Mesenchymal stem cell (in vitro differentiated cells and primary cell): ENCODE measurements at regions not wholly inside any gene's neighbourhood (a gene's known extent, or its start where the extent isn't known, plus 50 kb on each side); places are given as distances from the start of the nearest gene placed in this dataset.

Experiments
- DNase-seq: peaks from one replicate; pipeline ENCODE4 v3.0.0-alpha.2; 2013
- H2AFZ ChIP-seq: one replicate; pipeline ENCODE4 v1.6.1; 2013; ENCODE audit warnings: low read depth, mild to moderate bottlenecking, control low read depth, inconsistent platforms, low read length, moderate library complexity
- H2AK5ac ChIP-seq: 2 replicates; pipeline ENCODE4 v1.6.1; 2013; ENCODE audit warnings: low read length, moderate library complexity, mild to moderate bottlenecking, inconsistent platforms; ENCODE audit not compliant: severe bottlenecking
- H2BK120ac ChIP-seq: one replicate; pipeline ENCODE4 v1.6.1; 2013; ENCODE audit warnings: low read depth, mild to moderate bottlenecking, inconsistent platforms, low read length, moderate library complexity
- H2BK12ac ChIP-seq, 2 experiments: one replicate each; pipeline ENCODE4 v1.6.1; 2013; ENCODE audit warnings: inconsistent platforms in 2 of 2, low read length in 2 of 2, mild to moderate bottlenecking in 2 of 2, moderate library complexity in 2 of 2, control low read depth in 1 of 2
- H2BK15ac ChIP-seq: one replicate; pipeline ENCODE4 v1.6.1; 2013; ENCODE audit warnings: mild to moderate bottlenecking, low read depth, inconsistent platforms; ENCODE audit not compliant: poor library complexity, severe bottlenecking
- H2BK5ac ChIP-seq: 2 replicates; pipeline ENCODE4 v1.6.1; 2013; ENCODE audit warnings: low read depth, mild to moderate bottlenecking, low read length, control low read depth, inconsistent platforms; ENCODE audit not compliant: poor library complexity, severe bottlenecking
- H3K14ac ChIP-seq, 2 experiments: one replicate each; pipeline ENCODE4 v1.6.1; 2013; ENCODE audit warnings: inconsistent platforms in 2 of 2, low read length in 2 of 2, control low read depth in 1 of 2, mild to moderate bottlenecking in 1 of 2, moderate library complexity in 1 of 2
- H3K18ac ChIP-seq, 2 experiments: one replicate each; pipeline ENCODE4 v1.6.1; 2013; ENCODE audit warnings: inconsistent platforms in 2 of 2, low read length in 2 of 2, control low read depth in 1 of 2, low read depth in 1 of 2, mild to moderate bottlenecking in 1 of 2
- H3K23ac ChIP-seq, 2 experiments: one replicate each; pipeline ENCODE4 v1.6.1; 2013; ENCODE audit warnings: inconsistent platforms in 2 of 2, low read length in 2 of 2, mild to moderate bottlenecking in 2 of 2, moderate library complexity in 2 of 2, control low read depth in 1 of 2
- H3K27ac ChIP-seq: 2 replicates; pipeline ENCODE4 v1.5.1; 2013; ENCODE audit warnings: mild to moderate bottlenecking, moderate library complexity, low read length, control low read depth, inconsistent platforms; ENCODE audit not compliant: poor library complexity, severe bottlenecking
- H3K27me3 ChIP-seq, 2 experiments: 2 replicates each; pipeline versions ENCODE4 v1.6.1 to v1.7.0; 2013; ENCODE audit warnings: low read length in 2 of 2, mild to moderate bottlenecking in 2 of 2, moderate library complexity in 2 of 2, control low read depth in 1 of 2, inconsistent platforms in 1 of 2; ENCODE audit not compliant: control insufficient read depth in 1 of 2, insufficient read depth in 1 of 2
- H3K36me3 ChIP-seq, 2 experiments: 2 replicates each; pipeline versions ENCODE4 v1.6.1 to v1.7.0; 2013; ENCODE audit warnings: low read length in 2 of 2, control low read depth in 1 of 2, inconsistent platforms in 1 of 2, low read depth in 1 of 2, mild to moderate bottlenecking in 1 of 2; ENCODE audit not compliant: insufficient read depth in 2 of 2, control insufficient read depth in 1 of 2
- H3K4ac ChIP-seq, 2 experiments: one replicate each; pipeline ENCODE4 v1.6.1; 2013; ENCODE audit warnings: inconsistent platforms in 2 of 2, low read length in 2 of 2, mild to moderate bottlenecking in 2 of 2, moderate library complexity in 2 of 2, control low read depth in 1 of 2, low read depth in 1 of 2
- H3K4me1 ChIP-seq: 2 replicates; pipeline ENCODE4 v1.6.1; 2013; ENCODE audit warnings: low read depth, low read length, control low read depth; ENCODE audit not compliant: control insufficient read depth, insufficient read depth
- H3K4me2 ChIP-seq: 2 replicates; pipeline ENCODE4 v1.6.1; 2013; ENCODE audit warnings: low read length, mild to moderate bottlenecking, inconsistent platforms; ENCODE audit not compliant: poor library complexity, severe bottlenecking
- H3K4me3 ChIP-seq, 2 experiments: 2 replicates each; pipeline versions ENCODE4 v1.5.1 to v1.7.0; 2013; ENCODE audit warnings: low read length in 2 of 2, mild to moderate bottlenecking in 2 of 2, control low read depth in 1 of 2, low read depth in 1 of 2; ENCODE audit not compliant: insufficient read depth in 1 of 2
- H3K79me1 ChIP-seq: replicated peaks from 2 replicates; pipeline ENCODE4 v1.6.1; 2013; ENCODE audit warnings: mild to moderate bottlenecking, control low read depth, low read length, inconsistent platforms; ENCODE audit not compliant: poor library complexity, severe bottlenecking
- H3K9ac ChIP-seq: 2 replicates; pipeline ENCODE4 v1.7.0; 2013; ENCODE audit warnings: mild to moderate bottlenecking, low read length, moderate library complexity
- H3K9me3 ChIP-seq: 2 replicates; pipeline ENCODE4 v1.7.0; 2013; ENCODE audit warnings: mild to moderate bottlenecking, low read length; ENCODE audit not compliant: control insufficient read depth
- H4K8ac ChIP-seq: one replicate; pipeline ENCODE4 v1.6.1; 2013; ENCODE audit warnings: inconsistent platforms, mild to moderate bottlenecking, low read length, moderate library complexity
- H4K91ac ChIP-seq: one replicate; pipeline ENCODE4 v1.6.1; 2013; ENCODE audit warnings: mild to moderate bottlenecking, low read length, inconsistent platforms
- WGBS: methylation state at CpG from one replicate; pipeline ENCODE4 v1.1.7; 2013; ENCODE audit warnings: mixed read lengths; 5-methylcytosine and 5-hydroxymethylcytosine counted together

DNA sequence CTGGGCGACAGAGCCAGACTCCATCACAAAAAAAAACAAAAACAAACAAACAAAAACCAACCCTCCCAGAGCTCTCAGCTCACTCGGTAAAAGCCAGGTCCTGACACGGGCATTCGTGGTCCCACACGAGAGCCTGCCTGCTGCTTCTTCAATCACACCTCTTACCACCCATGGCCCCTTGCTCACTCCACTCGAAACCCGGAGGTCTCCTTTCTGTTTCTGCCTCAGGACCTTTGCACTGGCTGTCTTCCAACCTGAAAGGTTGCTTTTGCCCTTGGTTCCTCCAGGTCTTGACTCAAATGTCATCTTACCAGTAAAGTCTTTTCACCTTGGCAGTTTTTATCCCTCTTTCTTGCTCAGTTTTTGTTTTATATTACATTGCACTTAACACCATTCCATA is 169.6 kb downstream of the EVX1 start:
- Histone ChIP-seq H3K27me3 (peaks cover 0 to 20% of the 10 kb centered on the region in 2 experiments), H2AK5ac (no peak overlapping the region), H3K9me3 (no peaks in the 10 kb centered on the region), H4K8ac (no peak overlapping the region), H2BK120ac (no peak overlapping the region), H3K36me3 (no peaks in the 10 kb centered on the region), H2BK12ac (no peak overlapping the region), H3K4ac (no peak overlapping the region), H2BK5ac (no peak overlapping the region), H3K23ac (no peak overlapping the region), H2AFZ (no peak overlapping the region), H3K79me1 (no peaks in the 10 kb centered on the region), H3K4me3 (no peak overlapping the region), H4K91ac (no peak overlapping the region), H3K27ac (no peak overlapping the region), H2BK15ac (no peak overlapping the region), H3K4me1 (no peaks in the 10 kb centered on the region), H3K18ac (no peak overlapping the region), H3K14ac (no peak overlapping the region), H3K9ac (no peak overlapping the region), H3K4me2 (no peak overlapping the region)
- DNase-seq = no peak
- 88% methylated on average over 7 of the region's 7 CpGs for WGBS

DNA sequence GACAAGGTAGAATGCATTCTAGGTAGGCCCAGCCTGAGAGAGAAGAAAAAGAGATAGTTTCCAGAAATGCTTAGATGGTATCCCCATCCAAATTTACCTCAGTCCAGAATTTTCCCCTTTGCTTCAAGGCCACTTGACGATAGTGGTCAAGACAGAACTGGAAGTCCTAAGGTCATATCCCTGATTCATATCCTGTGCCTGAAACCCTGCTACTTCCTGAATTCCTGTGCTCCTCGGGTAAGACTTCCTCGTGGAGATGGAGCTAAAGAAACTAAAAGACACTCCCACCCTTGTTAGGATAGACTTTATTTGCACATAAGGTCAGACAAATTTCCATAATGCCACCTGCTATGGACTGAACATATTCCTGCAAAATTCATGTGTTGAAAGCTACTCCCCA is 175.9 kb downstream of the EVX1 start:
- WGBS = 38% methylated on average over 3 of the region's 3 CpGs
- no peak for DNase-seq
- Histone ChIP-seq H3K79me1 (no peaks in the 10 kb centered on the region), H4K8ac (no peak overlapping the region), H4K91ac (no peak overlapping the region), H2AFZ (no peak overlapping the region), H2AK5ac (no peak overlapping the region), H3K4me1 (peaks cover 2% of the 10 kb centered on the region), H3K23ac (no peak overlapping the region), H3K27ac (no peak overlapping the region), H3K4me2 (no peak overlapping the region), H3K36me3 (no peaks in the 10 kb centered on the region), H3K4ac (no peak overlapping the region), H3K4me3 (no peak overlapping the region), H3K27me3 (peaks cover 0 to 10% of the 10 kb centered on the region in 2 experiments), H2BK12ac (no peak overlapping the region), H3K14ac (no peak overlapping the region), H2BK120ac (no peak overlapping the region), H3K9ac (no peak overlapping the region), H3K9me3 (no peaks in the 10 kb centered on the region), H2BK15ac (no peak overlapping the region), H3K18ac (no peak overlapping the region), H2BK5ac (no peak overlapping the region)

DNA sequence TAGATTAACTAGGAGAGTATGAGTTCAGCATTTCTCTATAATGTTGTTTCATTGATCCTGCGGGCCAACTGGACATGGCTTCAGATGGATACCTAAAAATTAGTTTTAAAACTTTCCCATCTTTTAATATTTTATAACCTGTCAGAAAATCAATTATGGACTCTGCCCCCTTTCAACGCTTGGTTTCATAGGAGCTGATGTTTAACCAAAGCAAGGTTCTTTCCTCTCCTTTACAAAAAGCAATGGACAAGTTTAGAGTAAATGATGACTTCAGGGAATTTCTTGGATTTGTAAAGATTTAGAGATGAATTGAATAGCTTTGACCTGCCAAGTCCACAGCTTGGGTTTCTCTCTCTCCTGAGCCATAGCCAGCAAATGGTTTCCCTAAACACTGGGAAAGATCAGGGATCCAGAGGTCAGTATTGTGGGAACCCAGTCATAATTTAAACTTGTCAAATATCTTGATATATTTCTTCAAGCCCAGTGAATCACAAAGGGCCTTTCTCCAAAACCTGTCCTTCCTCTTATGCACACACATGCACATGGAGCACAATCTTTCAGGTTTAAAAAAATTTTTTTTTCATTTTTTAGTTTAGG is 177.1 kb downstream of the EVX1 start:
- Histone ChIP-seq H2AK5ac (no peak overlapping the region), H3K4me2 (no peak overlapping the region), H3K18ac (no peak overlapping the region), H4K91ac (no peak overlapping the region), H3K4ac (no peak overlapping the region), H3K14ac (no peak overlapping the region), H3K27me3 (peaks cover under 1 to 10% of the 10 kb centered on the region in 2 experiments), H2BK12ac (no peak overlapping the region), H2AFZ (no peak overlapping the region), H3K27ac (no peak overlapping the region), H3K4me1 (peaks cover 2% of the 10 kb centered on the region), H3K79me1 (no peaks in the 10 kb centered on the region), H3K4me3 (no peak overlapping the region), H3K23ac (no peak overlapping the region), H3K36me3 (no peaks in the 10 kb centered on the region), H2BK120ac (no peak overlapping the region), H2BK5ac (no peak overlapping the region), H3K9ac (no peak overlapping the region), H4K8ac (no peak overlapping the region), H2BK15ac (no peak overlapping the region), H3K9me3 (no peaks in the 10 kb centered on the region)
- DNase-seq = peak; percentile 3
- WGBS = 100% methylated on average over 1 of the region's 2 CpGs

DNA sequence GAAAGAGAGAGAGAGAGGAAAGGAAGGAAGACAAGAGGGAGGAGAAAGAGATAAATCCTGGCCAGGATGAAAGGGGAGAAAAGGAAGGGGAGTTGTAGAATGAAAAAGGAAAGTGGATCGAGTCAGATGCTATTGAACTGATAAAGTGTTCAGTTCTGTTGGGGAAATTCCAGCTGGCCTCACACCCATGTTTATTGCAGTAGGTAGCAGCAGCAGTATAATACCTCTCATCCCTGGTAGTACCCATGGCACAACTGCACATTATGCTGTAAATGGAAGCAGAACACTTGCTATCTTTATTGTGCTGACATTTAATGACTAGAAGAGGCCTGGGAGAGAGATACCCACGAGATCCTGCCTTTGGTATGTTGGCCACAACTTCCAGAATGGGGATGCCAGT is 178.1 kb downstream of the EVX1 start:
- Histone ChIP-seq H3K27me3 (peaks cover 3 to 16% of the 10 kb centered on the region in 2 experiments), H3K27ac (no peak overlapping the region), H3K9ac (no peak overlapping the region), H3K36me3 (no peaks in the 10 kb centered on the region), H3K4ac (no peak overlapping the region), H3K79me1 (no peaks in the 10 kb centered on the region), H2BK120ac (no peak overlapping the region), H3K4me3 (no peak overlapping the region), H4K8ac (no peak overlapping the region), H3K14ac (no peak overlapping the region), H3K9me3 (no peaks in the 10 kb centered on the region), H3K4me1 (peaks cover 2% of the 10 kb centered on the region), H3K23ac (no peak overlapping the region), H3K4me2 (no peak overlapping the region), H3K18ac (no peak overlapping the region), H4K91ac (no peak overlapping the region), H2BK15ac (no peak overlapping the region), H2AFZ (no peak overlapping the region), H2AK5ac (no peak overlapping the region), H2BK5ac (no peak overlapping the region), H2BK12ac (no peak overlapping the region)
- 65% methylated on average over 2 of the region's 2 CpGs for whole genome bisulfite sequencing
- DNase-seq = no peak
